ENCODE measurements at regions not wholly inside any gene's neighbourhood (a gene's known extent, or its start where the extent isn't known, plus 50 kb on each side); places are given as distances from the start of the nearest gene placed in this dataset.

DNA sequence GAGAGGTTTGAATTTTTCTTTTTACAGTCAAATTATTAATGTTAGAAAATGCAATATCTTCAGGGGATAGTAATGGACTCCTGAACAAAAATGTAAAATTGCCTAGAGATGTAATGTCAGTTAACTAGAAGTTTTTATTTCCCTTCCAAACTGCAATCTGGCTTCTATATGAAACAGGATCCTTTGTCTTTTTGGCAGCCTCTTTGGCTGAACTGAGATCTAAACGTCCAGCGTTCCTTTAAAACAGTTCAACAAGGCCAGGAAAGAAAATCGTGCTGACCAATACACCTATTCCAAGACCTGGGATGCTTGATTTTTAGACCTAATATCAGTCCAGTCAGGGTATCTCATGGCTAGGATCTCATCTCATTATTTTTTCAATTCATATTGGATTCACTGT, 245.5 kb downstream of the FIGN start:
- Histone ChIP-seq H3K9me3 (ENCODE audit: insufficient read depth, low read depth, low read length) (no peaks in the 10 kb centered on the region), H3K27me3 (ENCODE audit: insufficient read depth, low read length, poor library complexity, severe bottlenecking) (no peaks in the 10 kb centered on the region), H3K9ac (ENCODE audit: low read depth, low read length, poor library complexity, severe bottlenecking) (no peak overlapping the region), H2AFZ (ENCODE audit: low read length) (no peak overlapping the region), H3K9me2 (replicated peaks; ENCODE audit: low read depth, low read length) (no peaks in the 10 kb centered on the region), H3K4me2 (ENCODE audit: low read depth, low read length, poor library complexity, severe bottlenecking) (no peak overlapping the region), H3F3A (ENCODE audit: low read depth) (no peaks in the 10 kb centered on the region), H3K4me3 (ENCODE audit: low read length, poor library complexity, severe bottlenecking) (no peak overlapping the region), H4K20me1 (ENCODE audit: insufficient read depth, low read length, poor library complexity, severe bottlenecking) (no peaks in the 10 kb centered on the region), H3K79me2 (ENCODE audit: insufficient read depth, low read length) (no peaks in the 10 kb centered on the region), H3K36me3 (ENCODE audit: insufficient read depth, low read length) (no peaks in the 10 kb centered on the region), H3K4me1 (ENCODE audit: insufficient read depth, low read length, poor library complexity, severe bottlenecking) (no peaks in the 10 kb centered on the region)
- TF ChIP-seq, protein P1, sequence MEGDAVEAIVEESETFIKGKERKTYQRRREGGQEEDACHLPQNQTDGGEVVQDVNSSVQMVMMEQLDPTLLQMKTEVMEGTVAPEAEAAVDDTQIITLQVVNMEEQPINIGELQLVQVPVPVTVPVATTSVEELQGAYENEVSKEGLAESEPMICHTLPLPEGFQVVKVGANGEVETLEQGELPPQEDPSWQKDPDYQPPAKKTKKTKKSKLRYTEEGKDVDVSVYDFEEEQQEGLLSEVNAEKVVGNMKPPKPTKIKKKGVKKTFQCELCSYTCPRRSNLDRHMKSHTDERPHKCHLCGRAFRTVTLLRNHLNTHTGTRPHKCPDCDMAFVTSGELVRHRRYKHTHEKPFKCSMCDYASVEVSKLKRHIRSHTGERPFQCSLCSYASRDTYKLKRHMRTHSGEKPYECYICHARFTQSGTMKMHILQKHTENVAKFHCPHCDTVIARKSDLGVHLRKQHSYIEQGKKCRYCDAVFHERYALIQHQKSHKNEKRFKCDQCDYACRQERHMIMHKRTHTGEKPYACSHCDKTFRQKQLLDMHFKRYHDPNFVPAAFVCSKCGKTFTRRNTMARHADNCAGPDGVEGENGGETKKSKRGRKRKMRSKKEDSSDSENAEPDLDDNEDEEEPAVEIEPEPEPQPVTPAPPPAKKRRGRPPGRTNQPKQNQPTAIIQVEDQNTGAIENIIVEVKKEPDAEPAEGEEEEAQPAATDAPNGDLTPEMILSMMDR (conservative IDR thresholded peaks at IDR 0.05; ENCODE audit: low read length), result no peak
- no peak for TF ChIP-seq EZH2phosphoT487 (IDR thresholded peaks at IDR 0.05; ENCODE audit: borderline replicate concordance)

DNA sequence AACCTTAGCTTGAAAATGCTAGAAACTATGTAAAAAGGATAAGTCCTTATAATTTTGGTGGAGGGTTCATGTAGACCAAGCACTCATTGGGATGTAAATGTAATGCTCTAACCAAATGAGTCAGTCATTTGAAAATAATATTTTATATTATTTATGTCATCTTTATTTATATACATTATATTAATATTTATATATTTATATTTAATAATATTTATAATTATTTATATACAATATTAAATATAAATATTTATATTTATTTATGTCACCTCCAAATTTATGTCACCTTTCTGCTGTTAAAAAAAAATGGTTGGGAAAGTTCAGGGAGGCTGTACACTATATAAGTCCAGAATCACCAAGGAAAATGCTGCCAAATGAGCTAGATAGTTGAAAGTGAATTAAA, 254.3 kb downstream of the FIGN start:
- Histone ChIP-seq H3K4me2 (ENCODE audit: low read depth, low read length, poor library complexity, severe bottlenecking) (no peak overlapping the region), H3K9me3 (ENCODE audit: insufficient read depth, low read depth, low read length) (no peaks in the 10 kb centered on the region), H3K4me3 (ENCODE audit: low read length, poor library complexity, severe bottlenecking) (no peak overlapping the region), H4K20me1 (ENCODE audit: insufficient read depth, low read length, poor library complexity, severe bottlenecking) (no peaks in the 10 kb centered on the region), H3K36me3 (ENCODE audit: insufficient read depth, low read length) (no peaks in the 10 kb centered on the region), H3K9ac (ENCODE audit: low read depth, low read length, poor library complexity, severe bottlenecking) (no peak overlapping the region), H3K9me2 (replicated peaks; ENCODE audit: low read depth, low read length) (no peaks in the 10 kb centered on the region), H3K79me2 (ENCODE audit: insufficient read depth, low read length) (no peaks in the 10 kb centered on the region), H3K4me1 (ENCODE audit: insufficient read depth, low read length, poor library complexity, severe bottlenecking) (no peaks in the 10 kb centered on the region), H2AFZ (ENCODE audit: low read length) (no peak overlapping the region), H3K27me3 (ENCODE audit: insufficient read depth, low read length, poor library complexity, severe bottlenecking) (no peaks in the 10 kb centered on the region), H3F3A (ENCODE audit: low read depth) (no peaks in the 10 kb centered on the region)
- TF ChIP-seq, protein P1 (conservative IDR thresholded peaks at IDR 0.05; ENCODE audit: low read length), result no peak
- TF ChIP-seq EZH2phosphoT487 (IDR thresholded peaks at IDR 0.05; ENCODE audit: borderline replicate concordance), result no peak

DNA sequence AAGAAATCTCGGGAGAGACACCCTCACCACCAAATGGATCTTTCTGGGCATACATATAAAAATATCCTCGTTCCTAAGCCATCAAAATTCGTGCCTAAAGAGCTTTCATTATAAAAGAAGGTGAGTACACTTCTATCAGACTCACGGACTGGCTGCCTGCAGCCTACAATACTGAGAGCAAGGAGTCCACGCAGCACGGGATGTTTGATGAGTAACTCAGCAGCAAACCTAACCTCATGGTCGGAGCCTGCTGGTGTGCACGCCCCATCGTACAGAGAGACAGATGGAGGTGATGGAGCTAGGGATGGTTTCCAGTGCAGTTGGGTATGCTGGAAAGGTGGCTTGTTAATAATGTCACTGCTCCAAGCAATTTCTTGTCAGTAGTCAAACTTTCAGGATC, 256.2 kb downstream of the FIGN start:
- H3K9ac ChIP-seq (ENCODE audit: low read depth, low read length, poor library complexity, severe bottlenecking), result no peak overlapping the region
- no peaks in the 10 kb centered on the region for H3F3A ChIP-seq (ENCODE audit: low read depth)
- H2AFZ ChIP-seq (ENCODE audit: low read length), result no peak overlapping the region
- H3K79me2 ChIP-seq (ENCODE audit: insufficient read depth, low read length), result no peaks in the 10 kb centered on the region
- H3K9me2 ChIP-seq (replicated peaks; ENCODE audit: low read depth, low read length), result no peaks in the 10 kb centered on the region
- no peaks in the 10 kb centered on the region for H3K9me3 ChIP-seq (ENCODE audit: insufficient read depth, low read depth, low read length)
- H4K20me1 ChIP-seq (ENCODE audit: insufficient read depth, low read length, poor library complexity, severe bottlenecking), result no peaks in the 10 kb centered on the region
- H3K27me3 ChIP-seq (ENCODE audit: insufficient read depth, low read length, poor library complexity, severe bottlenecking), result no peaks in the 10 kb centered on the region
- TF ChIP-seq, protein P1 (conservative IDR thresholded peaks at IDR 0.05; ENCODE audit: low read length), result no peak
- TF ChIP-seq EZH2phosphoT487 (IDR thresholded peaks at IDR 0.05; ENCODE audit: borderline replicate concordance), result no peak
- H3K36me3 ChIP-seq (ENCODE audit: insufficient read depth, low read length), result no peaks in the 10 kb centered on the region
- H3K4me2 ChIP-seq (ENCODE audit: low read depth, low read length, poor library complexity, severe bottlenecking), result no peak overlapping the region
- no peak overlapping the region for H3K4me3 ChIP-seq (ENCODE audit: low read length, poor library complexity, severe bottlenecking)
- H3K4me1 ChIP-seq (ENCODE audit: insufficient read depth, low read length, poor library complexity, severe bottlenecking), result no peaks in the 10 kb centered on the region
